GM12875 (cell line): ENCODE measurements at regions not wholly inside any gene's neighbourhood (a gene's known extent, or its start where the extent isn't known, plus 50 kb on each side); places are given as distances from the start of the nearest gene placed in this dataset.

Source experiments
- H3K4me3 ChIP-seq: one replicate; pipeline ENCODE4 v1.5.1; 2011; ENCODE audit warnings: low read depth, low read length, control low read depth
- CTCF ChIP-seq: IDR thresholded peaks from 2 replicates; pipeline ENCODE4 v1.5.1; 2011; ENCODE audit warnings: low read depth, mild to moderate bottlenecking, control low read depth, inconsistent platforms, low read length, moderate library complexity, borderline replicate concordance; ENCODE audit not compliant: insufficient read depth

GRCh38 chr6:96468681-96469224, 52.9 kb upstream of the UFL1 start:
- no peak for TF ChIP-seq CTCF
- H3K4me3 ChIP-seq = no peak overlapping the region

- no peak overlapping the region for H3K4me3 ChIP-seq
- no peak for TF ChIP-seq CTCF
These were observed 52.3 kb upstream of the UFL1 start for GRCh38 chr6:96469312-96469711.

- no peak for TF ChIP-seq CTCF
- no peak overlapping the region for H3K4me3 ChIP-seq
These were observed 51.3 kb upstream of the UFL1 start for GRCh38 chr6:96470296-96470695.
